ENCODE measurements at regions not wholly inside any gene's neighbourhood (a gene's known extent, or its start where the extent isn't known, plus 50 kb on each side); places are given as distances from the start of the nearest gene placed in this dataset.
A peak's percentile ranks its signal among the peaks of the same experiment; 100 is the strongest.

- DNase-seq (ENCODE audit: low read depth in 2 of 2): no peak
These were observed 166.1 kb upstream of the CCND2 start for GRCh38 chr12:4107436-4107878.

- no peak for DNase-seq (ENCODE audit: low read depth in 2 of 2)
These were observed 166.9 kb upstream of the CCND2 start for GRCh38 chr12:4106621-4107020.

GRCh38 chr12:4104722-4105244 lies 168.8 kb upstream of the CCND2 start:
- DNase-seq (ENCODE audit: low read depth in 2 of 2): no peak

GRCh38 chr12:4099276-4099675 lies 174.3 kb upstream of the CCND2 start:
- no peak for DNase-seq (ENCODE audit: low read depth in 2 of 2)

GRCh38 chr12:4091016-4091743 lies 182.4 kb upstream of the CCND2 start:
- DNase-seq (ENCODE audit: low read depth in 2 of 2): no peak

- DNase-seq (ENCODE audit: low read depth in 2 of 2): peak in 1 of 2 experiments; percentile 18
These were observed 183.6 kb upstream of the CCND2 start for GRCh38 chr12:4089956-4090355.

GRCh38 chr12:4089121-4089606 lies 184.4 kb upstream of the CCND2 start:
- DNase-seq (ENCODE audit: low read depth in 2 of 2): peak in 1 of 2 experiments; percentile 20

- DNase-seq (ENCODE audit: low read depth in 2 of 2): no peak
These were observed 185.1 kb upstream of the CCND2 start for GRCh38 chr12:4088451-4088850.

- no peak for DNase-seq (ENCODE audit: low read depth in 2 of 2)
These were observed 187.1 kb upstream of the CCND2 start for GRCh38 chr12:4086481-4086880.

- no peak for DNase-seq (ENCODE audit: low read depth in 2 of 2)
These were observed 189.0 kb upstream of the CCND2 start for GRCh38 chr12:4084573-4084972.

- no peak for DNase-seq (ENCODE audit: low read depth in 2 of 2)
These were observed 190.7 kb upstream of the CCND2 start for GRCh38 chr12:4082809-4083403.

- no peak for DNase-seq (ENCODE audit: low read depth in 2 of 2)
These were observed 193.3 kb upstream of the CCND2 start for GRCh38 chr12:4080213-4080612.

GRCh38 chr12:4074129-4074528 lies 199.4 kb upstream of the CCND2 start:
- DNase-seq (ENCODE audit: low read depth in 2 of 2): no peak

GRCh38 chr12:4069670-4070010 lies 196.4 kb upstream of the PARP11 start:
- no peak for DNase-seq (ENCODE audit: low read depth in 2 of 2)

- no peak for DNase-seq (ENCODE audit: low read depth in 2 of 2)
These were observed 195.9 kb upstream of the PARP11 start for GRCh38 chr12:4068981-4069669.

- DNase-seq (ENCODE audit: low read depth in 2 of 2): no peak
These were observed 190.8 kb upstream of the PARP11 start for GRCh38 chr12:4064008-4064407.

GRCh38 chr12:4059898-4060568 lies 186.8 kb upstream of the PARP11 start:
- no peak for DNase-seq (ENCODE audit: low read depth in 2 of 2)

- no peak for DNase-seq (ENCODE audit: low read depth in 2 of 2)
These were observed 184.0 kb upstream of the PARP11 start for GRCh38 chr12:4056910-4057845.

GRCh38 chr12:4054630-4055029 lies 181.4 kb upstream of the PARP11 start:
- DNase-seq (ENCODE audit: low read depth in 2 of 2): no peak

- DNase-seq (ENCODE audit: low read depth in 2 of 2): no peak
These were observed 179.5 kb upstream of the PARP11 start for GRCh38 chr12:4052691-4053090.

GRCh38 chr12:4051596-4051995 lies 178.4 kb upstream of the PARP11 start:
- no peak for DNase-seq (ENCODE audit: low read depth in 2 of 2)

Measured in fibroblast of skin of left biceps (primary cell).